NB4 (cell line): ENCODE measurements at regions not wholly inside any gene's neighbourhood (a gene's known extent, or its start where the extent isn't known, plus 50 kb on each side); places are given as distances from the start of the nearest gene placed in this dataset.

Source experiments
- CTCF ChIP-seq: IDR thresholded peaks from one replicate; pipeline ENCODE4 v1.5.1; 2012; ENCODE audit warnings: low read depth, low read length
- MYC ChIP-seq: IDR thresholded peaks from 2 replicates; pipeline ENCODE4 v1.6.1; 2011; ENCODE audit warnings: low read depth, low read length

- TF ChIP-seq CTCF (no peak), MYC (no peak)
Observed at GRCh38 chr14:54333511-54333910, 63.3 kb upstream of the CDKN3 start.
